ENCODE measurements at regions not wholly inside any gene's neighbourhood (a gene's known extent, or its start where the extent isn't known, plus 50 kb on each side); places are given as distances from the start of the nearest gene placed in this dataset.
A peak's percentile ranks its signal among the peaks of the same experiment; 100 is the strongest.
"Not testable (repeated sequence)": the region's sequence is repeated elsewhere in the genome, so short reads cannot be mapped to it uniquely, and the experiment has no call there.

- no peak for ATAC-seq
Observed at GRCh38 chr1:219066098-219066497, 107.6 kb upstream of the LYPLAL1 start.

- no peak for ATAC-seq
Observed at GRCh38 chr1:219066631-219067349, 106.9 kb upstream of the LYPLAL1 start.

DNA sequence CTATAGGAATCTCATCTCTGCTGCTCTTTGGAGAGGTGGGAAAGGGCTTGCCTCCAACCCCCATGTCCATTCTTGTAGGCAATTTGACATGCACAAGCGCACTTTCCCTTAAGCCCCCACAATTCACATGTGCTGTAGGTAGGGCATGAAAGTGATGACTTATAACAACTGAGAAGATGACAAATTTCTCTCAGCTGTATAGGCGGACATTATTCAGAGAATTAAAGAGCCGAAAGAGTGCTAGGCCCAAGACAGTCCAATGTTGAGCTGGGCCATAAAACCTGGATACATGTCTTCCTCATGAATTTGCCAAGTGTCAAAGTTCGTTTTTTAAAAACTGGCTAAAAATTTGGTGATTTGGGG, 106.3 kb upstream of the LYPLAL1 start:
- ATAC-seq, result no peak

GRCh38 chr1:219070395-219070794, 103.3 kb upstream of the LYPLAL1 start:
- not testable (repeated sequence) for ATAC-seq

DNA sequence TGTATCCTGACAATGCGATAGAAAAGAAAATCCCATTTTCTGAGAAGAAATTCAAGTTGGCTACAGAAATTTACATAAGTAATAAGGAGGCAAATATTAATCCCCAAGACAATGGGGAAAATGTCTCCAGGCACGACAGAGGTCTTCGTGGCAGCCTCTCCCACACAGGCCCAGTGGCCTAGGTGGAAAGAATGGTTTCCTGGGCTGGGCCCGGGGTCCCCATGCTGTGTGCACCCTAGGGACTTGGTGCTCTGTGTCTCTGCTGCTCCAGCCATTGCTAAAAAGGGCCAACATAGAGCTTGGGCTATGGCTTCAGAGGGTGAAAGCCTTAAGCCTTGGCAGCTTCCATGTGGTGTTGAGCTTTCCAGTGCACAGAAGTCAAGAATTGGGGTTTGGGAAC, 102.5 kb upstream of the LYPLAL1 start:
- ATAC-seq, result no peak

DNA sequence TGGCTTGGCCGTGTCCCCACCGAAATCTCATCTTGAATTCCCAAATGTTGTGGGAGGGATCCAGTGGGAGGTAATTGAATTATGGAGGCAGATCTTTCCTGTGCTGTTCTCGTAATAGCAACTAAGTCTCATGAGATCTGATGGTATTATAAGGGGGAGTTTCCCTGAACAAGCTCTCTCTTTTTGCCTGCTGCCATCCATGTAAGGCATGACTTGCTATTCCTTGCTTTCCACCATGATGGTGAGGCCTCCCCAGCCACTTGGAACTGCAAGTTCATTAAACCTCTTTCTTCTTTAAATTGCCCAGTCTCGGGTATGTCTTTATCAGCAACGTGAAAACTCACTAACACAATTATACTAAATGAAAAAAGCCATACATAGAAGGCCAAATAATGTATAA, 101.3 kb upstream of the LYPLAL1 start:
- no peak for ATAC-seq

DNA sequence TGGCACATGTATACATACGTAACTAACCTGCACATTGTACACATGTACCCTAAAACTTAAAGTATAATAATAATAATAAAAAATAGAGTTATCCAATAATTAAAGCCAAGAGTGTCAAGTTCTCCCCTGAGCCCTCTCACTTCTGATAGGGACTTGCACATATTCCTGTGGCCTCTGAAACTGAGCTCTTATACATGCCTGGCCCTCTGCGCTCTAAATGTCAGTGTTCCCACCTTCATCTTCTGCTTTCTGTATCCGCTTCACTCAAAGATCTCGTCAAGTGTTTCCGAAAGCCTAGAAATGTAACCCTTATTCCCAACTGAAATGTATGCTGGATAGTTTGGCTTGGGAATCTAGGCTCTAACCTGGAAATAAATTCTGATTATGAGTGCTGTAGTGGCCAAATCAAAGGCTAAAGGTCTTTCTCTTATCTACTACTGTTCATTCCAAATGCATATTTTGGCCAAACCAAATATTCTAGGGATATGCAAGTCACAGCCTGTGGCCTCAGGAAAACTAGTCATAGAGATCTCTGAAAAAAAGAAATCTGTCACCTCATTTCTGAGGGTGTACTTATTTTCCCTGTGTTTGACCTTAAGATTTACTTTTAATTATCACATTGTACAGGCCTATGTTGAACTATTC, 99.5 kb upstream of the LYPLAL1 start:
- no peak for ATAC-seq

DNA sequence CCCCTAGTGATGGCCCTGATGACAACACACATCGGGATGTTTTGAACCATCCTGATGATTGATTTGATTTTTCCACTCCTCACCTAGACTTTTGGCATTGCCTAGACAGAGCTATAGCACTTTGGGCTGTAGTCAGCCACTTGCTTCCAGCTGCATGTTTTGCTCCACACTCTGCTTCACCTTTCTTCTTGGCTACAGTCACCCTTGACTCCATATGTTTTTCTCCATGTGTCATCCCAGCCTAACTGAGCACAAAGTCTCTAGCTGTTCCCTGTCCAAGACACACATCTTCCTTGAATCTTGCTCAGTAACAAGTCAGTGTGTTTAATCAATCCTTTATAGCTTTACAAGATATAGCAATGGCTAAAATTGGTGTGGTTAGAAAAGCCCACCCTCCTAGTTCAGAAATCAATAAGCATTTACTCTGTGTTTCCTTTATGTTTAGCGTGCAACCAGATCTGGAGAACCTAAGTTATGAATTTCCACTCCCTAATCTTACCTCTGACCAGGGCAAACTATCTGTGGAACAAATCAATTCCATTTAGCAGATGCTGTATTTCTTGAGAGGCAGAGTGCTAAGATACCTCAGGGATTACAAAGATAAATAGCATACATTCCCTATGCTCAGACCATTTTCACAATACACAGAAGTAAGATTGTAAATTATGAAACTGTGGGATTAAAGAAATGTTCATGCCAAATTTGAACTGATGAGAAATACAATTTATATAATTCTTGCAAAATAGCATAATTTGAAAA, 98.4 kb upstream of the LYPLAL1 start:
- no peak for ATAC-seq

DNA sequence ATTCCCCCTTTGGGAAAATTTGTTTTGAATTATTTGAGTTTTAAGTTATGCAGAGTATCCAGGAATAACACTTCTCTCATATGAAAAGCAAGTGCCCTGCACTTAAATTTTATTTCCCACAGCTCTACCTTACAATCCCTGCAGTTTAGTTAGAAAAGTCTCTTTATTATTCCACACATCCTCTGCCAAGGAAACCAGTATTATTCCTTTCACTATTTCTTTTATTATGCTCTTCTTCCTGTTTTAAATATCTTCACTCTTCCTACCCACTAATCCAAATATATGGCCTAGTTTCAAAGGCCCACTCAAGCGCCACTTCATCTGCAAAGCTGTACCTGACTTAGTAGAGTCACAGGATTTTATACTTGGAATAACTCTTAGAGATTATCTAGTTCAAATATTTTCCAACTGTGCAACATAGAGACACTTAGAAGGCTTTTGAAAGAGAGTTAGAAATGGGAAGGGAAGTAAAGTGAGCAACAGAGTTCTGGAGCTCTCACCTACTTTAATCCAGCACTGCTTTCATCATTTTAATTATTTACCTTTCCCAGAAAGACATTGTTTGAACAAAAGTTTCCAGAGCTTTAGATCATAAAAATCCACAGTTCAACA, 97.2 kb upstream of the LYPLAL1 start:
- ATAC-seq, result no peak

DNA sequence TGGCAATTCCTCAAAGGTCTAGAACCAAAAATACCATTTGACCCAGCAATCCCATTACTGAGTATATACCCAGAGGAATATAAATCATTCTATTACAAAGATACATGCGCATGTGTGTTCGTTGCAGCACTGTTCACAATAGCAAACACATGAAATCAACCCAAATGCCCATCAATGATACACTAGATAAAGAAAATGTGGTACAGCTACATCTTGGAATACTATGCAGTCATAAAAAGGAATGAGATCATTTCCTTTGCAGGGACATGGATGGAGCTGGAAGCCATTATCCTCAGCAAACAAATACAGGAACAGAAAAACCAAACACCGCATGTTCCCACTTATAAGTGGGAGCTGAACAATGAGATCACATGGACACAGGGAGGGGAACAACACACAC, 95.9 kb upstream of the LYPLAL1 start:
- ATAC-seq, result not testable (repeated sequence)

GRCh38 chr1:219081943-219082925, 91.4 kb upstream of the LYPLAL1 start:
- ATAC-seq, result peak; percentile 26

DNA sequence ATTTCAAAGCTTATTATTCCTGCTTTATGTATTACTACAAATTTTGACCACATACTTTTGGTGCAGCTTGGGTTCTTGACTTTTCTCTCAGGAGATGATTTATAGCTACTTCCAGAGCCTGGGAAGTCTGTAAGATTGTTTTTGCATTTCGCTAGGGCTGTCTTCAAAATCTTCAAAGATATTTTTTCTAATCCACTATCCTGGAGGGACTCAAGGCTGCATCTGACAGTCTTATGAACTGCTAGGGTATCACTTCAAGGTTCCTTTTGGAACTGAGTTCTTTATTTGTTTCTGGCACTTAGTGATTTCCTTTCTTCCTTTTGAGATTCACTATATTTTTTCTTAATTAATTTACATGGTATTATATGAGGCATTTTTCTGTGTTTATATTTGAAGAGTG, 90.0 kb upstream of the LYPLAL1 start:
- no peak for ATAC-seq

DNA sequence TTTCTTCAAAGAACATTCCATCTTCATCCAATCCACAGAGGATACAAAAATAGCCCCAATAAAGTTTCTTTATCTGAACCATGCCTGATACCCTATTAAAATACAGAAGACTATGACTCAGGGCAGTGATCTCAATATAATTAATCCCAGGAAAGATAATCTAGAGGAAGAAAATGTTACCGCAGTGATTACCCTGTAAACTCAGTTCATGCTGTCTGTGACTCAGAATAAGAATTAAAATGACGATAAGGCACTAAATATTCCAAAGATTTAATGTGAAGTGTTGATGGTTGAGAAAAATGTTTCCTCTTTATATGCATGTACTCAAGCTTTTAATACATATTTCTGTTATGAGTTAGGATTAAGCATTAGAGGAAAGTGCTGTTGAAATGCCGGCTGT, 88.6 kb upstream of the LYPLAL1 start:
- ATAC-seq, result no peak

DNA sequence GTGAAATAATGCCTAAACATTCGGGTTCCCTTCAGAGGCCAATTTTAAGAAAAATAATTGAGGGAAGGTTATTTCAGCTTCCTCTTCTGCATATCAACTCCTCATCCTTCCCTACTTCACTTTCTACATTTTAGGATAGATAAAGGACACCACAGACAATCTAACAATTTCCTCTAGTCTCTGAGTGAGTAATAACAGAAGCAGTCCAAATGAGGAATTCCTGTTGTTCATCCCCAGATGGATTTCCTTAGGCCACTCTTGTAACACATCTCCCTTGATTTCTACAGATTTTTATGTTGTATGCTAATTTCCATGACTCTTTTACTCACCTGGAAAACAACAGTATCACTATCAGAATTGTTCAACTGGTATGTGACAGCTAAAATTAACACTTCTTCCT, 87.7 kb upstream of the LYPLAL1 start:
- no peak for ATAC-seq

DNA sequence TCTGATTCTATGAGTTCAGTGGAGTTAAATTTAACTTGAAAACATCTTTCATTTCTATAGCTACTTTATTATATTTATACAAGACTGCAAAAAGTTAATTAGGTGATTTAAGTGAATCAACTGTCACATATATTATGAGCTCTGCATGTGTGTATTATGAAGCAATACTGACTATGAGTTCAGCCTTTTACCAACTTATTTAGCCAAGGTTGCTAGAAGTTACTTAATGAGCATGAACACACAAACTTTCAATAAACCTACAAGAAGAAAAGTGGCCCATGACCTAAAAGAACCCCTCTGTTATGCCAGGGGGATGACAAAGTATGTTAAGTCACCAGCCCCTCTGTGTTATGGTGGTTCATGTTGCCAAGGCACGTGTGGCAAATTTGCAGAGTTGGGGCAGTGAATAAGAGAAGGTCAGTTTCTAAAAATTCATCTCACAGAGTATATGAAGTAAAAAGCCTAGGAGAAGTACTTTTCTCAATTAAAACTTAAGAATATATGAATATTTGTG, 86.7 kb upstream of the LYPLAL1 start:
- ATAC-seq, result no peak

- peak; percentile 61 for ATAC-seq
Observed at GRCh38 chr1:219088778-219089557, 84.7 kb upstream of the LYPLAL1 start.

- no peak for ATAC-seq
Observed at GRCh38 chr1:219090607-219091006, 83.1 kb upstream of the LYPLAL1 start.

GRCh38 chr1:219092206-219092605, 81.5 kb upstream of the LYPLAL1 start:
- no peak for ATAC-seq

- no peak for ATAC-seq
Observed at GRCh38 chr1:219099307-219099706, 74.4 kb upstream of the LYPLAL1 start.

GRCh38 chr1:219100059-219100458, 73.6 kb upstream of the LYPLAL1 start:
- no peak for ATAC-seq

DNA sequence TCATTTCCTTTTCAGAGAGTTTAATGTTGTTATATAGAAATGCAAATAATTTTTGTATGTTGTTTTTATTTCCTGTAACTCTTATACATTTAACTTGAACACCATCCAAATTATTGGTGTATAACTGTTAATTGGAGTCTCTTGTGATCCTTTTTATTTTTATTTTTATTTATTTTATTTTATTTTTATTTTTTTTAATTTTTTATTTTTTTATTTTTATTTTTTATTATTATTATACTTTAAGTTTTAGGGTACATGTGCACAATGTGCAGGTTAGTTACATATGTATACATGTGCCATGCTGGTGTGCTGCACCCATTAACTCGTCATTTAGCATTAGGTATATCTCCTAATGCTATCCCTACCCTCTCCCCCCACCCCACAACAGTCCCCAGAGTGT, 71.2 kb upstream of the LYPLAL1 start:
- ATAC-seq, result not testable (repeated sequence)

All from esophagus mucosa (tissue), 1 donor.